Testis (tissue), 2 donors: ENCODE measurements at regions not wholly inside any gene's neighbourhood (a gene's known extent, or its start where the extent isn't known, plus 50 kb on each side); places are given as distances from the start of the nearest gene placed in this dataset.

ENCODE experiments used
- CTCF ChIP-seq, 3 experiments: fragments of 450-650 bp in 2 of 3; fragments of 200-600 bp in 1 of 3; sonication (generic) in 1 of 3; IDR thresholded peaks; one replicate each; pipeline ENCODE4 v1.5.1; 2016 to 2019; ENCODE audit warnings: antibody characterized with exemption in 3 of 3, mild to moderate bottlenecking in 2 of 3, moderate library complexity in 1 of 3
- POLR2A ChIP-seq: fragments of 450-650 bp; IDR thresholded peaks from one replicate; pipeline ENCODE4 v1.6.1; 2017; ENCODE audit warnings: antibody characterized with exemption, mild to moderate bottlenecking, moderate library complexity

- TF ChIP-seq CTCF (IDR thresholded peaks at IDR 0.05) (no peak), POLR2A (no peak)
Observed at GRCh38 chr5:63008195-63008594, 429.6 kb downstream of the LRRC70 start.
